Esophagus squamous epithelium (tissue), 5 donors: ENCODE measurements at regions not wholly inside any gene's neighbourhood (a gene's known extent, or its start where the extent isn't known, plus 50 kb on each side); places are given as distances from the start of the nearest gene placed in this dataset.

ENCODE experiments used
- DNase-seq: peaks from one replicate; lab custom pipeline; 2025; lab: John Stamatoyannopoulos, UW
- H3K27ac ChIP-seq, 4 donors: fragments of 200-600 bp; sonication (generic); one replicate each; pipeline ENCODE4 v1.5.1; 2016 to 2019; ENCODE audit warnings: mild to moderate bottlenecking in 1 of 4
- H3K27me3 ChIP-seq, 4 donors: fragments of 200-600 bp; sonication (generic); 1 replicate in 3 of 4; 2 replicates in 1 of 4; pipeline versions ENCODE4 v1.5.1 to v1.6.0; 2017 to 2021; ENCODE audit warnings: antibody characterized with exemption in 1 of 4
- H3K36me3 ChIP-seq, 3 donors: fragments of 200-600 bp; sonication (generic); one replicate each; pipeline ENCODE4 v1.5.1; 2016 to 2019
- H3K4me1 ChIP-seq, 3 donors: fragments of 200-600 bp; sonication (generic); one replicate each; pipeline ENCODE4 v1.5.1; 2017 to 2019
- H3K4me3 ChIP-seq, 4 donors: fragments of 200-600 bp; sonication (generic); 1 replicate in 3 of 4; 2 replicates in 1 of 4; pipeline ENCODE4 v1.5.1; 2016 to 2019; ENCODE audit warnings: mild to moderate bottlenecking in 2 of 4, moderate library complexity in 1 of 4
- H3K9me3 ChIP-seq, 3 donors: fragments of 200-600 bp; sonication (generic); one replicate each; pipeline ENCODE4 v1.5.1; 2016 to 2019
- POLR2A ChIP-seq, 4 donors: fragments of 450-650 bp; IDR thresholded peaks; one replicate each; pipeline ENCODE4 v1.6.1; 2017; ENCODE audit warnings: antibody characterized with exemption in 4 of 4, mild to moderate bottlenecking in 4 of 4, moderate library complexity in 3 of 4
- WGBS, 2 donors: methylation state at CpG; one replicate each; pipeline ENCODE4 v1.1.5; 2018; 5-methylcytosine and 5-hydroxymethylcytosine counted together
- intact Hi-C: fragments of 100-400 bp; cut with DNase I; formaldehyde crosslinking; loops from one replicate; pipeline ENCODE4 v1.15.0; 2022
- TF ChIP-seq, protein P1 (sequence below), 6 experiments: fragments of 450-650 bp in 4 of 6; fragments of 200-600 bp in 2 of 6; sonication (generic) in 2 of 6; IDR thresholded peaks; one replicate each; pipeline ENCODE4 v1.5.1; 2016 to 2019; ENCODE audit warnings: antibody characterized with exemption in 6 of 6, mild to moderate bottlenecking in 4 of 6, moderate library complexity in 4 of 6
- donor health status: DM: yes; HTN: yes; CAD: no.

DNA sequence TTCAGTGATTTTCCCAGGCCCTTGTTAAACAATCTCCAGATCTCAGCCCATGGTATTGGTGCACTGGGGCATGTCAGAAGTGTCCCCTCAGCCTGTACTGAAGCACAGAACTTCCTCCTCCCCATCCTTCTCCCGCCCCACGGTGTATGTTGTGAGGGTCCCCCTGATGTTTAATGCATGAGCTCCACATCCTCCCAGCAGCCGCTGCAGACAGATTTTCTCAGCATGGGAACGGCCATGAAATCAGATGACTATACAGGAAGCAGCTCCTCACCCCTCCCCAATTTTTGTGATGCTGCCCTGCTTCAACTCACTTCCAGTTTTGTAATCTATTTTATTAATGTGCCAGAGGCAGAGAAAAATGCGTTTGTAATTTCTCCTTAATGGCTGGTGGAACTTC is 406.0 kb downstream of the MIAT start:
- H3K9me3 ChIP-seq, result no peaks in the 10 kb centered on the region
- peaks cover 0 to 34% (median 0%) of the 10 kb centered on the region in 4 donors for H3K27me3 ChIP-seq
- WGBS, 2 donors, result 26 to 37% methylated on average over 5 of the region's 5 CpGs
- H3K4me3 ChIP-seq, result no peak overlapping the region
- TF ChIP-seq, protein P1, sequence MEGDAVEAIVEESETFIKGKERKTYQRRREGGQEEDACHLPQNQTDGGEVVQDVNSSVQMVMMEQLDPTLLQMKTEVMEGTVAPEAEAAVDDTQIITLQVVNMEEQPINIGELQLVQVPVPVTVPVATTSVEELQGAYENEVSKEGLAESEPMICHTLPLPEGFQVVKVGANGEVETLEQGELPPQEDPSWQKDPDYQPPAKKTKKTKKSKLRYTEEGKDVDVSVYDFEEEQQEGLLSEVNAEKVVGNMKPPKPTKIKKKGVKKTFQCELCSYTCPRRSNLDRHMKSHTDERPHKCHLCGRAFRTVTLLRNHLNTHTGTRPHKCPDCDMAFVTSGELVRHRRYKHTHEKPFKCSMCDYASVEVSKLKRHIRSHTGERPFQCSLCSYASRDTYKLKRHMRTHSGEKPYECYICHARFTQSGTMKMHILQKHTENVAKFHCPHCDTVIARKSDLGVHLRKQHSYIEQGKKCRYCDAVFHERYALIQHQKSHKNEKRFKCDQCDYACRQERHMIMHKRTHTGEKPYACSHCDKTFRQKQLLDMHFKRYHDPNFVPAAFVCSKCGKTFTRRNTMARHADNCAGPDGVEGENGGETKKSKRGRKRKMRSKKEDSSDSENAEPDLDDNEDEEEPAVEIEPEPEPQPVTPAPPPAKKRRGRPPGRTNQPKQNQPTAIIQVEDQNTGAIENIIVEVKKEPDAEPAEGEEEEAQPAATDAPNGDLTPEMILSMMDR (IDR thresholded peaks at IDR 0.05), result no peak
- TF ChIP-seq POLR2A (IDR thresholded peaks at IDR 0.05), result no peak
- no peaks in the 10 kb centered on the region for H3K36me3 ChIP-seq
- H3K4me1 ChIP-seq, result no peaks in the 10 kb centered on the region
- intact Hi-C loops, result no loop called here
- no peak overlapping the region for H3K27ac ChIP-seq
- DNase-seq, result no peak

DNA sequence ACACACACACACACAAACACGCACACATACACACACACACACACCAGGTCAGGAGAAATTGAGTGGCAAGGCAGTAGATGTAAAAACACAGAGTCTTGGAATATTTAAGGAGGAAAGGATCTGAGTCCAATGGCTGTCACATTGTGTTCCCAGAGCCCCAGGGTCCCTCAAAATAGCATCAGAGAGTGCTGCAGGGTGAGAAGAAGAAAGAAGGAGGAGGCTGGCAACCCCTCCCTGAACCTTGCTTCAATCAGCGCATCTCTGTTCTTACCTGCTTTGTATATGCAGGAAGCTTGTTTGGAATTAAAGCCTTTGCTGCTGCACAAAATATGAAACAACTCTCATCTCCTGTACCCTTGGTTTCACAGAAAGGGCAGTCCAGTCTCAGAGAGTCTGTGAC is 406.5 kb downstream of the MIAT start:
- Histone ChIP-seq H3K36me3 (no peaks in the 10 kb centered on the region), H3K27ac (no peak overlapping the region), H3K4me3 (no peak overlapping the region), H3K4me1 (no peaks in the 10 kb centered on the region), H3K9me3 (no peaks in the 10 kb centered on the region), H3K27me3 (peaks cover 0 to 36% (median 0%) of the 10 kb centered on the region in 4 donors)
- 57 to 69% methylated on average over 2 of the region's 2 CpGs for WGBS, 2 donors
- intact Hi-C loops, result no loop called here
- TF ChIP-seq, protein P1 (IDR thresholded peaks at IDR 0.05), result no peak
- no peak for TF ChIP-seq POLR2A (IDR thresholded peaks at IDR 0.05)
- no peak for DNase-seq

DNA sequence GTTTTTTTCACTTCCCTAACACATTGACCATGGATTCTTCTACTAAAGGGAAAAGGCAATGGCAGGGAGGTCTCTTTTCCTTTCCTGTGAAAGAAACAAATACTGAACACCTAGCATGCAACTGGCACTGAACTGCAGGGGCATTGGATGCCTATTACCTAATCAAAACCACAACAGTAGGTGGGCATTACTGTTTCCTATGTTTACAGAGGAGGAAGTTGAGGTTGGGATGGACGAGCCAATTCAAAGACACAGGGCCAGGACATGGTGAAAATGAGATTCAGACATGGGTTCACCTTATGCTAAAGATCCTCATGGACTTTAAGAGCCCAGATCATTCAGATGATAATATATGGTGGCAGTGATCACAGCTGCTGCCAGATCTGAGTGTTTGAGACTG is 407.0 kb downstream of the MIAT start:
- Histone ChIP-seq H3K9me3 (no peaks in the 10 kb centered on the region), H3K36me3 (no peaks in the 10 kb centered on the region), H3K4me3 (no peak overlapping the region), H3K4me1 (no peaks in the 10 kb centered on the region), H3K27me3 (peaks cover 0 to 38% (median 0%) of the 10 kb centered on the region in 4 donors), H3K27ac (no peak overlapping the region)
- 0 to 71% methylated on average over 1 of the region's 1 CpG for WGBS, 2 donors
- no peak for TF ChIP-seq POLR2A (IDR thresholded peaks at IDR 0.05)
- TF ChIP-seq, protein P1 (IDR thresholded peaks at IDR 0.05), result no peak
- DNase-seq, result no peak
- intact Hi-C loops, result no loop called here

DNA sequence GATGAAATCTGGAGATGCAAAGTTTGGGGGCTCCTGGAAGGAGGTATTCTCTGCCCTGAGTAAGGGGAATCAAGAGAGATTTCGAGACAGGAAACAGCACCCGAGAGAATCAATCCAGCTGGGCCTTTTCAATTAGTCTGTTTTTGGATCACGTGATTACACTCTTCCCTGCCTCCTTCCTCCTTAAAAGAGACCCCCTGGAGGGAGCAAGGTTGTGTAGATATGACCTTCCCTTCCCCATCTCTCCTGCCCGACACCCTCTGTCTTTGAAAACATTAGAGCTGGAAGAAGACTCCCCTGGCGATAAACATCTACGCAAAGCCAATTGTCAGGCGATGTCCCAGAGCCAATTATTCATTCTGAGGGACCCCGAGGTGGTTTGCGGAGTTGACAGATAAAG is 407.9 kb downstream of the MIAT start:
- 30 to 31% methylated on average over 5 to 8 of the region's 9 CpGs for WGBS, 2 donors
- Histone ChIP-seq H3K27me3 (peaks cover 0 to 38% (median 0%) of the 10 kb centered on the region in 4 donors), H3K4me3 (no peak overlapping the region), H3K4me1 (no peaks in the 10 kb centered on the region), H3K9me3 (no peaks in the 10 kb centered on the region), H3K27ac (no peak overlapping the region), H3K36me3 (no peaks in the 10 kb centered on the region)
- TF ChIP-seq, protein P1 (IDR thresholded peaks at IDR 0.05), result no peak
- TF ChIP-seq POLR2A (IDR thresholded peaks at IDR 0.05), result no peak
- DNase-seq, result no peak
- intact Hi-C loops, result no loop called here

DNA sequence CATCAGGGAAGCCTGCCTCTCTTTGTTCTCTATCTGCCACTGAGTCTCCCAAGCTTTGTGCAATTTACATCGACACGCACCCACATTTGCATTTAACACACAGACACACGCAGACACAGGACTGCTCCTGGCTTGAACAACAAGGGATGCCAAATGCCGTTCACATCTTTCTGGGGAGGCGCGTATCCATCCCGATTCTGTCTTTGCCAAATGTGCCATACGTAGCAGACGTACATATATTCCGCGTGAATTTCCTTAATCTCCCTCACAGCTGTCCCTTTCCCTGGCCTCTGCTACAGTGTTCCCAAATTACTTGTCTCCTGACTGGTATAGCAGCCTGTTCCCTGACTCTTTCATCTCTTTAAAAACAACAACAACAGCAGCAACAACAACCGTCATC is 409.5 kb downstream of the MIAT start:
- no peaks in the 10 kb centered on the region for H3K4me1 ChIP-seq
- H3K27me3 ChIP-seq, result peaks cover 0 to 45% (median 0%) of the 10 kb centered on the region in 4 donors
- H3K36me3 ChIP-seq, result no peaks in the 10 kb centered on the region
- 83 to 87% methylated on average over 12 of the region's 12 CpGs for WGBS, 2 donors
- H3K27ac ChIP-seq, result no peak overlapping the region
- TF ChIP-seq, protein P1 (IDR thresholded peaks at IDR 0.05), result no peak
- no peak for TF ChIP-seq POLR2A (IDR thresholded peaks at IDR 0.05)
- intact Hi-C loops, result no loop called here
- no peaks in the 10 kb centered on the region for H3K9me3 ChIP-seq
- H3K4me3 ChIP-seq, result no peak overlapping the region
- no peak for DNase-seq
